Lung (tissue), 11 donors: ENCODE measurements at regions not wholly inside any gene's neighbourhood (a gene's known extent, or its start where the extent isn't known, plus 50 kb on each side); places are given as distances from the start of the nearest gene placed in this dataset.

Experiments
- ATAC-seq: fragments of 200-7000 bp; cut with Tn5 transposase; one replicate; pipeline ENCODE4 v1.9.1; 2020; ENCODE audit warnings: moderate number of reproducible peaks; ENCODE audit not compliant: insufficient read depth, low FRiP score
- DNase-seq, 3 donors: peaks; one replicate each; pipeline ENCODE4 v3.0.0-alpha.2; 2013 to 2017
- H3K27ac ChIP-seq, 2 donors: one replicate each; pipeline ENCODE4 v1.5.1; 2013; ENCODE audit warnings: mild to moderate bottlenecking in 2 of 2, moderate library complexity in 2 of 2, control low read depth in 1 of 2, inconsistent platforms in 1 of 2, low read depth in 1 of 2, low read length in 1 of 2
- H3K27me3 ChIP-seq, 3 donors: one replicate each; pipeline ENCODE4 v1.5.1; 2013; ENCODE audit warnings: low read length in 2 of 3; ENCODE audit not compliant: control insufficient read depth in 3 of 3, insufficient read depth in 3 of 3
- H3K36me3 ChIP-seq, 4 donors: one replicate each; pipeline ENCODE4 v1.5.1; 2013; ENCODE audit warnings: low read length in 4 of 4, mild to moderate bottlenecking in 1 of 4, moderate library complexity in 1 of 4; ENCODE audit not compliant: control insufficient read depth in 4 of 4, insufficient read depth in 4 of 4
- H3K4me1 ChIP-seq, 5 donors: one replicate each; pipeline ENCODE4 v1.5.1; 2013; ENCODE audit warnings: low read length in 5 of 5, mild to moderate bottlenecking in 2 of 5, moderate library complexity in 1 of 5; ENCODE audit not compliant: control insufficient read depth in 5 of 5, insufficient read depth in 5 of 5
- H3K4me3 ChIP-seq: one replicate; pipeline ENCODE4 v1.5.1; 2013; ENCODE audit warnings: mild to moderate bottlenecking, control low read depth, moderate library complexity
- H3K9ac ChIP-seq, 2 donors: one replicate each; pipeline ENCODE4 v1.5.1; 2013; ENCODE audit warnings: low read length in 2 of 2, control low read depth in 1 of 2; ENCODE audit not compliant: insufficient read depth in 1 of 2
- H3K9me3 ChIP-seq, 4 donors: one replicate each; pipeline ENCODE4 v1.5.1; 2013; ENCODE audit warnings: low read length in 3 of 4, mild to moderate bottlenecking in 1 of 4, moderate library complexity in 1 of 4; ENCODE audit not compliant: control insufficient read depth in 4 of 4, insufficient read depth in 3 of 4
- WGBS, 2 donors: extraction: QIAGEN DNeasy Blood & Tissue Kit; methylation state at CpG; one replicate each; pipeline ENCODE4 v1.1.7; 2013; 5-methylcytosine and 5-hydroxymethylcytosine counted together
- TF ChIP-seq, protein P1 (sequence below): IDR thresholded peaks from 2 replicates; pipeline ENCODE4 v1.5.1; 2012; ENCODE audit warnings: mild to moderate bottlenecking; ENCODE audit errors: control extremely low read depth, extremely low read depth
- donor health status: control.
- donor health status: control.
- donor health status: Bipolar disorder and iron deficiency.
- donor health status: healthy.
- donor health status: DM: yes; HTN: yes; CAD: no.

DNA sequence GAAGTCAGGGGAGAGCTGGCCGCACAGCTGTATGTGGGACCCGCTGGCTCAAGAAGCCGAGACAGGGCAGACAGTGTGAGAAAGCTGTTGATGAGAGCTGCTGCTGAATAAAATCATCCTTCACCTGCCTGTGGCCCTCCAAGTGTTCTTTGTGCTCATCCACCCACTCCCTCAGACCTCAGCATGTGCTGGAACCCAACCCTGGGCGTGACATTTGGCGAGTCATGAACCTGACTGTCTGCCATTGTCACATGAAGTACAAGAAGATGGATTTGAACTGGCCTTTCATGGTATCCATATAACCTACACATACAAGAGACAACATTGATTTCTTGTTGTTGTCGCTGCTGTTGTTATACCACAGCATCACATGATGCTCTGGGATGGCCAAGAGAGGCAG lies 139.7 kb upstream of the PLCXD3 start:
- no peaks in the 10 kb centered on the region for H3K36me3 ChIP-seq
- no peak for ATAC-seq
- WGBS, 2 donors, result 85 to 95% methylated on average over 6 of the region's 6 CpGs
- no peak overlapping the region for H3K27ac ChIP-seq
- H3K4me1 ChIP-seq, result peaks cover 0 to 3% (median 0%) of the 10 kb centered on the region in 5 donors
- DNase-seq, result no peak
- H3K4me3 ChIP-seq, result no peak overlapping the region
- TF ChIP-seq, protein P1, sequence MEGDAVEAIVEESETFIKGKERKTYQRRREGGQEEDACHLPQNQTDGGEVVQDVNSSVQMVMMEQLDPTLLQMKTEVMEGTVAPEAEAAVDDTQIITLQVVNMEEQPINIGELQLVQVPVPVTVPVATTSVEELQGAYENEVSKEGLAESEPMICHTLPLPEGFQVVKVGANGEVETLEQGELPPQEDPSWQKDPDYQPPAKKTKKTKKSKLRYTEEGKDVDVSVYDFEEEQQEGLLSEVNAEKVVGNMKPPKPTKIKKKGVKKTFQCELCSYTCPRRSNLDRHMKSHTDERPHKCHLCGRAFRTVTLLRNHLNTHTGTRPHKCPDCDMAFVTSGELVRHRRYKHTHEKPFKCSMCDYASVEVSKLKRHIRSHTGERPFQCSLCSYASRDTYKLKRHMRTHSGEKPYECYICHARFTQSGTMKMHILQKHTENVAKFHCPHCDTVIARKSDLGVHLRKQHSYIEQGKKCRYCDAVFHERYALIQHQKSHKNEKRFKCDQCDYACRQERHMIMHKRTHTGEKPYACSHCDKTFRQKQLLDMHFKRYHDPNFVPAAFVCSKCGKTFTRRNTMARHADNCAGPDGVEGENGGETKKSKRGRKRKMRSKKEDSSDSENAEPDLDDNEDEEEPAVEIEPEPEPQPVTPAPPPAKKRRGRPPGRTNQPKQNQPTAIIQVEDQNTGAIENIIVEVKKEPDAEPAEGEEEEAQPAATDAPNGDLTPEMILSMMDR, result no peak
- peaks cover 0 to 2% (median 0%) of the 10 kb centered on the region in 4 donors for H3K9me3 ChIP-seq
- H3K27me3 ChIP-seq, result no peaks in the 10 kb centered on the region
- no peak overlapping the region for H3K9ac ChIP-seq

DNA sequence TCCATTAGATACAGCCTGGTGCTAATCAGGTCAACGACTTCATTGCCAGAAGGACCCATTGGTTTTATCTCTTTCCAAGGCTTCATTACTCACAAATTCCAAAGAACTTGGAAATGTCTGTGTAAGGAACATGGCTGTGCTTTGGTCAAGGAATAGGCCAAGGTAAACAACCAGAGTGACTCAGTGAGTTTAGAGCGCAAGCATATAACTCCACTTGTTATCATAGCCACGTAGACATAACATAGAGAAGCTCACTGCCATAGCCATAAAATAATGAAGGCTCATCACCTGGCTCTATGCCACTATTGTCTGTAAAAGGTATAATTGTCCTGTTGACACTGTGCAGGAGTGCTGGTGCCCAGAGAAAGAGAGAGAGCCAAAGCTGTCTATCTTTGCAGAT lies 139.3 kb upstream of the PLCXD3 start:
- TF ChIP-seq, protein P1, result no peak
- Histone ChIP-seq H3K4me3 (no peak overlapping the region), H3K27me3 (no peaks in the 10 kb centered on the region), H3K27ac (no peak overlapping the region), H3K4me1 (peaks cover 0 to 3% (median 0%) of the 10 kb centered on the region in 5 donors), H3K9me3 (no peaks in the 10 kb centered on the region), H3K9ac (no peak overlapping the region), H3K36me3 (no peaks in the 10 kb centered on the region)
- 72 to 82% methylated on average over 3 of the region's 3 CpGs for WGBS, 2 donors
- ATAC-seq (no peak), DNase-seq (no peak)

DNA sequence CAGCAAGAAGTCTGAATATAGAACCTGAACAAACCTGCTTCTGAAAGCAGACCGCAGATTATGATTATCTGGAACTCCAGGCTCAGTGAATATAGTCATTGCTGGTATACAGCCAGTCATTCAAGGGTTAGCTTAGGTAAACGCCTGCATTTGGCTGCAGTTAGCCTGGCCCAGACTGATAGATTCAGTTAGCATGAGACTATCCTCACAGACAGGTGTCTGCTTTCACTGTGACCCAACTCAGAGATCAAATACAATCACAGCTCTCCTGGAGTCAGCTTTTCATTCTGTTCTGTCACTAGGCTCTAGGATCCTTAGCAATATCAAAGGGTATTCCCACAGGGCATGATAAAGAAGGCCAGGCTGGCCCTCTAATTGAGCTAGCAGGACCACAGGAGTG lies 138.6 kb upstream of the PLCXD3 start:
- no peak for ATAC-seq
- WGBS, 2 donors, result 50 to 60% methylated on average over 2 of the region's 2 CpGs
- no peaks in the 10 kb centered on the region for H3K36me3 ChIP-seq

More for the DNA sequence above, 138.6 kb upstream of the PLCXD3 start:
- Histone ChIP-seq H3K27ac (no peak overlapping the region), H3K9ac (no peak overlapping the region), H3K4me1 (peaks cover 0 to 3% (median 0%) of the 10 kb centered on the region in 5 donors), H3K9me3 (no peaks in the 10 kb centered on the region), H3K27me3 (no peaks in the 10 kb centered on the region), H3K4me3 (no peak overlapping the region)
- TF ChIP-seq, protein P1, result no peak
- no peak for DNase-seq
